HEK293 (cell line): ENCODE measurements at regions not wholly inside any gene's neighbourhood (a gene's known extent, or its start where the extent isn't known, plus 50 kb on each side); places are given as distances from the start of the nearest gene placed in this dataset.

ENCODE experiments used
- CTCF ChIA-PET: fragments of 350-600 bp; formaldehyde crosslinking; extraction: SDS; loops from one replicate; lab custom pipeline; 2021; ENCODE audit warnings: antibody characterized with exemption; lab: Yijun Ruan, JAX
- POLR2A ChIA-PET: fragments of 300-600 bp; formaldehyde crosslinking; extraction: SDS; loops from one replicate; lab custom pipeline; 2020; ENCODE audit warnings: antibody characterized with exemption, inconsistent platforms; lab: Yijun Ruan, JAX
- H3K27ac ChIP-seq: fragments of 200-500 bp; sonication (Bioruptor generic); 2 replicates; pipeline ENCODE4 v1.5.1; 2014; ENCODE audit warnings: low read depth, low read length, control low read depth, inconsistent platforms; ENCODE audit errors: extremely low read depth
- H3K36me3 ChIP-seq, 2 experiments: fragments of 200-500 bp in 1 of 2; sonication (Bioruptor generic) in 1 of 2; 1 replicate in 1 of 2; 2 replicates in 1 of 2; pipeline ENCODE4 v1.5.1; 2014 to 2017; ENCODE audit warnings: inconsistent platforms in 2 of 2, low read length in 2 of 2; ENCODE audit not compliant: control insufficient read depth in 2 of 2, insufficient read depth in 1 of 2
- H3K4me1 ChIP-seq: fragments of 200-500 bp; sonication (Bioruptor generic); 2 replicates; pipeline ENCODE4 v1.5.1; 2014; ENCODE audit warnings: mild to moderate bottlenecking, low read length, inconsistent platforms; ENCODE audit not compliant: control insufficient read depth, insufficient read depth
- H3K4me3 ChIP-seq: 2 replicates; pipeline ENCODE4 v1.5.1; 2011; ENCODE audit warnings: low read depth, mild to moderate bottlenecking, control low read depth, low read length, moderate library complexity
- H3K9me3 ChIP-seq: fragments of 200-500 bp; sonication (Bioruptor generic); 2 replicates; pipeline ENCODE4 v1.5.1; 2014; ENCODE audit warnings: low read depth, low read length, inconsistent platforms; ENCODE audit not compliant: control insufficient read depth, insufficient read depth
- SP3 ChIP-seq: fragments of 450-650 bp; formaldehyde crosslinking; IDR thresholded peaks from 2 replicates; pipeline ENCODE4 v1.5.1; 2016; ENCODE audit warnings: missing biosample characterization, missing genetic modification characterization
- ZBTB10 ChIP-seq: fragments of 450-650 bp; formaldehyde crosslinking; IDR thresholded peaks from 2 replicates; pipeline ENCODE4 v1.5.1; 2016; ENCODE audit warnings: missing biosample characterization, missing genetic modification characterization
- ZNF112 ChIP-seq: fragments of 450-650 bp; formaldehyde crosslinking; IDR thresholded peaks from 2 replicates; pipeline ENCODE4 v1.5.0; 2017; ENCODE audit warnings: missing biosample characterization, missing genetic modification characterization
- ZNF114 ChIP-seq: fragments of 450-650 bp; formaldehyde crosslinking; IDR thresholded peaks from 2 replicates; pipeline ENCODE4 v1.5.0; 2017; ENCODE audit warnings: missing biosample characterization, missing genetic modification characterization
- ZNF157 ChIP-seq: fragments of 450-650 bp; formaldehyde crosslinking; IDR thresholded peaks from 2 replicates; pipeline ENCODE4 v1.5.1; 2016; ENCODE audit warnings: missing biosample characterization, missing genetic modification characterization
- ZNF239 ChIP-seq: fragments of 450-650 bp; formaldehyde crosslinking; IDR thresholded peaks from 2 replicates; pipeline ENCODE4 v1.5.1; 2016; ENCODE audit warnings: missing biosample characterization, missing genetic modification characterization
- ZNF274 ChIP-seq, 2 experiments: fragments of 200-500 bp in 1 of 2; fragments of 450-650 bp in 1 of 2; sonication (Bioruptor generic) in 1 of 2; formaldehyde crosslinking in 1 of 2; IDR thresholded peaks; 2 replicates each; pipeline versions ENCODE4 v1.5.1 to v1.6.1; 2014 to 2016; ENCODE audit warnings: borderline replicate concordance in 1 of 2, inconsistent platforms in 1 of 2, low read length in 1 of 2, missing biosample characterization in 1 of 2, missing genetic modification characterization in 1 of 2
- ZNF280C ChIP-seq: fragments of 450-650 bp; formaldehyde crosslinking; IDR thresholded peaks from 2 replicates; pipeline ENCODE4 v1.5.1; 2016; ENCODE audit warnings: missing biosample characterization, missing genetic modification characterization
- ZNF426 ChIP-seq: fragments of 450-650 bp; formaldehyde crosslinking; IDR thresholded peaks from 2 replicates; pipeline ENCODE4 v1.5.1; 2017; ENCODE audit warnings: missing biosample characterization, missing genetic modification characterization, mild to moderate bottlenecking, inconsistent platforms, moderate library complexity
- ZNF433 ChIP-seq: fragments of 450-650 bp; formaldehyde crosslinking; IDR thresholded peaks from 2 replicates; pipeline ENCODE4 v1.5.1; 2016; ENCODE audit warnings: missing biosample characterization, missing genetic modification characterization, low read depth
- ZNF48 ChIP-seq: fragments of 450-650 bp; formaldehyde crosslinking; IDR thresholded peaks from 2 replicates; pipeline ENCODE4 v1.5.1; 2016; ENCODE audit warnings: missing biosample characterization, missing genetic modification characterization
- ZNF558 ChIP-seq: fragments of 450-650 bp; formaldehyde crosslinking; IDR thresholded peaks from 2 replicates; pipeline ENCODE4 v1.5.1; 2016; ENCODE audit warnings: missing biosample characterization, missing genetic modification characterization
- ZNF596 ChIP-seq: fragments of 450-650 bp; IDR thresholded peaks from 2 replicates; pipeline ENCODE4 v1.5.0; 2018; ENCODE audit warnings: missing biosample characterization, mild to moderate bottlenecking, missing genetic modification characterization, moderate library complexity
- ZNF623 ChIP-seq: fragments of 450-650 bp; formaldehyde crosslinking; IDR thresholded peaks from 2 replicates; pipeline ENCODE4 v1.5.1; 2016; ENCODE audit warnings: missing biosample characterization, missing genetic modification characterization
- ZNF639 ChIP-seq: fragments of 450-650 bp; formaldehyde crosslinking; IDR thresholded peaks from 2 replicates; pipeline ENCODE4 v1.5.1; 2016; ENCODE audit warnings: missing biosample characterization, missing genetic modification characterization
- ZNF692 ChIP-seq: fragments of 450-650 bp; formaldehyde crosslinking; IDR thresholded peaks from 2 replicates; pipeline ENCODE4 v1.5.1; 2016; ENCODE audit warnings: missing biosample characterization, missing genetic modification characterization
- ZNF704 ChIP-seq: fragments of 450-650 bp; formaldehyde crosslinking; IDR thresholded peaks from 2 replicates; pipeline ENCODE4 v1.5.1; 2016; ENCODE audit warnings: missing biosample characterization, missing genetic modification characterization
- ZNF768 ChIP-seq: fragments of 450-650 bp; formaldehyde crosslinking; IDR thresholded peaks from 2 replicates; pipeline ENCODE4 v1.5.1; 2018; ENCODE audit warnings: missing biosample characterization, mild to moderate bottlenecking, missing genetic modification characterization
- ZNF785 ChIP-seq: fragments of 450-650 bp; formaldehyde crosslinking; IDR thresholded peaks from 2 replicates; pipeline ENCODE4 v1.5.1; 2016; ENCODE audit warnings: missing biosample characterization, missing genetic modification characterization
- ZNF830 ChIP-seq: fragments of 450-650 bp; IDR thresholded peaks from 2 replicates; pipeline ENCODE4 v1.5.0; 2018; ENCODE audit warnings: missing biosample characterization, missing genetic modification characterization, low read depth, mild to moderate bottlenecking, moderate library complexity
- ZSCAN23 ChIP-seq: fragments of 450-650 bp; formaldehyde crosslinking; IDR thresholded peaks from 2 replicates; pipeline ENCODE4 v1.5.1; 2016; ENCODE audit warnings: missing biosample characterization, missing genetic modification characterization
- ZSCAN30 ChIP-seq: fragments of 450-650 bp; IDR thresholded peaks from 2 replicates; pipeline ENCODE4 v1.5.1; 2018; ENCODE audit warnings: missing biosample characterization, mild to moderate bottlenecking, missing genetic modification characterization, moderate library complexity
- ZSCAN4 ChIP-seq: fragments of 450-650 bp; formaldehyde crosslinking; IDR thresholded peaks from 2 replicates; pipeline ENCODE4 v1.5.1; 2017; ENCODE audit warnings: missing biosample characterization, missing genetic modification characterization
- ZSCAN5A ChIP-seq: fragments of 450-650 bp; formaldehyde crosslinking; IDR thresholded peaks from 2 replicates; pipeline ENCODE4 v1.5.1; 2016; ENCODE audit warnings: missing biosample characterization, missing genetic modification characterization
- ZXDB ChIP-seq: fragments of 450-650 bp; formaldehyde crosslinking; IDR thresholded peaks from 2 replicates; pipeline ENCODE4 v1.5.1; 2016; ENCODE audit warnings: missing biosample characterization, missing genetic modification characterization

GRCh38 chr2:179331061-179331460, 66.4 kb upstream of the SESTD1 start:
- H3K4me3 ChIP-seq, result no peak overlapping the region
- CTCF ChIA-PET, result interaction anchor here (1.0 kb wide), 1 partner anchor 112 kb away, joined by 3 read pairs; no protein-coding TSS in a partner anchor
- POLR2A ChIA-PET, result no interaction called here
- no peaks in the 10 kb centered on the region for H3K4me1 ChIP-seq
- no peak overlapping the region for H3K27ac ChIP-seq
- no peaks in the 10 kb centered on the region for H3K9me3 ChIP-seq
- no peaks in the 10 kb centered on the region for H3K36me3 ChIP-seq
- TF ChIP-seq ZSCAN4 (tag by site-specific recombination) (no peak), ZNF639 (tag by site-specific recombination) (no peak), ZBTB10 (no peak), ZNF426 (no peak), ZNF785 (tag by site-specific recombination) (no peak), ZNF768 (tag by site-specific recombination) (no peak), ZNF558 (tag by site-specific recombination) (no peak), ZXDB (tag by site-specific recombination) (no peak), SP3 (no peak), ZSCAN30 (tag by site-specific recombination) (no peak), ZNF239 (tag by site-specific recombination) (no peak), ZSCAN23 (no peak), ZNF623 (no peak), ZNF692 (tag by site-specific recombination) (no peak), ZNF280C (tag by site-specific recombination) (no peak), ZNF433 (no peak)

- Histone ChIP-seq H3K4me1 (no peaks in the 10 kb centered on the region), H3K4me3 (no peak overlapping the region), H3K36me3 (no peaks in the 10 kb centered on the region), H3K27ac (no peak overlapping the region), H3K9me3 (no peaks in the 10 kb centered on the region)
- POLR2A ChIA-PET, result no interaction called here
- CTCF ChIA-PET, result interaction anchor here (0.7 kb wide), 1 partner anchor 159 kb away, joined by 3 read pairs; no protein-coding TSS in a partner anchor
- no peak for TF ChIP-seq ZNF48 (tag by site-specific recombination)
- TF ChIP-seq ZNF704, result no peak
- TF ChIP-seq ZNF157 (tag by site-specific recombination), result no peak
- TF ChIP-seq ZNF596 (tag by site-specific recombination), result no peak
- no peak for TF ChIP-seq ZNF830 (tag by site-specific recombination)
- TF ChIP-seq ZNF114 (tag by site-specific recombination), result no peak
- no peak for TF ChIP-seq ZSCAN5A
- TF ChIP-seq ZNF623, result no peak
- TF ChIP-seq ZNF112 (tag by site-specific recombination), result no peak
- TF ChIP-seq ZNF274 (IDR thresholded peaks at IDR 0.05; ENCODE audit: low read length), result no peak
- TF ChIP-seq ZNF274 (tag by site-specific recombination; IDR thresholded peaks at IDR 0.05; ENCODE audit: borderline replicate concordance), result no peak
These were observed 57.7 kb upstream of the SESTD1 start for GRCh38 chr2:179322289-179322688.
